Right atrium auricular region (tissue), 2 donors: ENCODE measurements at regions not wholly inside any gene's neighbourhood (a gene's known extent, or its start where the extent isn't known, plus 50 kb on each side); places are given as distances from the start of the nearest gene placed in this dataset.

ENCODE experiments used
- DNase-seq: peaks from one replicate; pipeline ENCODE4 v3.0.0-alpha.2; 2019; ENCODE audit warnings: low spot score
- H3K27ac ChIP-seq, 2 donors: fragments of 200-600 bp; sonication (generic); 1 replicate in 1 of 2; 2 replicates in 1 of 2; pipeline ENCODE4 v1.5.1; 2016 to 2019
- H3K27me3 ChIP-seq, 2 donors: fragments of 200-600 bp; sonication (generic); one replicate each; pipeline versions ENCODE4 v1.5.1 to v1.6.0; 2017 to 2019
- H3K36me3 ChIP-seq: fragments of 200-600 bp; sonication (generic); one replicate; pipeline ENCODE4 v1.5.1; 2016
- H3K4me1 ChIP-seq, 2 donors: fragments of 200-600 bp; sonication (generic); one replicate each; pipeline versions ENCODE4 v1.5.1 to v1.6.0; 2017 to 2019
- H3K4me3 ChIP-seq, 2 donors: fragments of 200-600 bp; sonication (generic); 1 replicate in 1 of 2; 2 replicates in 1 of 2; pipeline ENCODE4 v1.5.1; 2017 to 2019; ENCODE audit warnings: mild to moderate bottlenecking in 1 of 2, moderate library complexity in 1 of 2
- H3K9me3 ChIP-seq, 2 donors: fragments of 200-600 bp; sonication (generic); one replicate each; pipeline ENCODE4 v1.5.1; 2019
- TF ChIP-seq, protein P1 (sequence below), 2 donors: fragments of 200-600 bp; sonication (generic); IDR thresholded peaks; one replicate each; pipeline ENCODE4 v1.5.1; 2019; ENCODE audit warnings: antibody characterized with exemption in 2 of 2

DNA sequence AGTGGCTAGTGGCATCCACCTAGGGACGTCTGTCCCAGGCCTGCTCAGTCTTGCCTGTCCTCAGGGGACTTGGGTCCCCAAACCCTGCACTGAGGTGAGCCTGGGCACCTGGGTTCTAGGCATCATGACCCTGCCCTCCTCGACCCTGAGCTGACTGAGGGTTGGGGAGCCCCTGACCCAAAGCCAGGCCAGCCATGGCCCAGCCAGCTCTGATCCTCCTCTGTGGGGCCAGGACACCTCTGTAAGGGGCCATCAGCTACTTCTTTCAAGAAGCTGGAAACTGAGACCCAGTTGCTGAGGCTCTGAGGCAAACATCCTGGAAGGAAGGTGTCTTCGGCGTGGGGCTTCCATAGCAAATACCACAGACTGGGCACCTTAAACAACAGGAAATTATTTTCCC, 329.3 kb downstream of the QKI start:
- DNase-seq = no peak
- Histone ChIP-seq H3K9me3 (no peaks in the 10 kb centered on the region), H3K36me3 (no peaks in the 10 kb centered on the region), H3K4me1 (peaks cover 0 to 41% of the 10 kb centered on the region in 2 donors), H3K4me3 (no peak overlapping the region), H3K27ac (no peak overlapping the region), H3K27me3 (no peaks in the 10 kb centered on the region)
- TF ChIP-seq, protein P1, sequence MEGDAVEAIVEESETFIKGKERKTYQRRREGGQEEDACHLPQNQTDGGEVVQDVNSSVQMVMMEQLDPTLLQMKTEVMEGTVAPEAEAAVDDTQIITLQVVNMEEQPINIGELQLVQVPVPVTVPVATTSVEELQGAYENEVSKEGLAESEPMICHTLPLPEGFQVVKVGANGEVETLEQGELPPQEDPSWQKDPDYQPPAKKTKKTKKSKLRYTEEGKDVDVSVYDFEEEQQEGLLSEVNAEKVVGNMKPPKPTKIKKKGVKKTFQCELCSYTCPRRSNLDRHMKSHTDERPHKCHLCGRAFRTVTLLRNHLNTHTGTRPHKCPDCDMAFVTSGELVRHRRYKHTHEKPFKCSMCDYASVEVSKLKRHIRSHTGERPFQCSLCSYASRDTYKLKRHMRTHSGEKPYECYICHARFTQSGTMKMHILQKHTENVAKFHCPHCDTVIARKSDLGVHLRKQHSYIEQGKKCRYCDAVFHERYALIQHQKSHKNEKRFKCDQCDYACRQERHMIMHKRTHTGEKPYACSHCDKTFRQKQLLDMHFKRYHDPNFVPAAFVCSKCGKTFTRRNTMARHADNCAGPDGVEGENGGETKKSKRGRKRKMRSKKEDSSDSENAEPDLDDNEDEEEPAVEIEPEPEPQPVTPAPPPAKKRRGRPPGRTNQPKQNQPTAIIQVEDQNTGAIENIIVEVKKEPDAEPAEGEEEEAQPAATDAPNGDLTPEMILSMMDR (IDR thresholded peaks at IDR 0.05) = no peak

DNA sequence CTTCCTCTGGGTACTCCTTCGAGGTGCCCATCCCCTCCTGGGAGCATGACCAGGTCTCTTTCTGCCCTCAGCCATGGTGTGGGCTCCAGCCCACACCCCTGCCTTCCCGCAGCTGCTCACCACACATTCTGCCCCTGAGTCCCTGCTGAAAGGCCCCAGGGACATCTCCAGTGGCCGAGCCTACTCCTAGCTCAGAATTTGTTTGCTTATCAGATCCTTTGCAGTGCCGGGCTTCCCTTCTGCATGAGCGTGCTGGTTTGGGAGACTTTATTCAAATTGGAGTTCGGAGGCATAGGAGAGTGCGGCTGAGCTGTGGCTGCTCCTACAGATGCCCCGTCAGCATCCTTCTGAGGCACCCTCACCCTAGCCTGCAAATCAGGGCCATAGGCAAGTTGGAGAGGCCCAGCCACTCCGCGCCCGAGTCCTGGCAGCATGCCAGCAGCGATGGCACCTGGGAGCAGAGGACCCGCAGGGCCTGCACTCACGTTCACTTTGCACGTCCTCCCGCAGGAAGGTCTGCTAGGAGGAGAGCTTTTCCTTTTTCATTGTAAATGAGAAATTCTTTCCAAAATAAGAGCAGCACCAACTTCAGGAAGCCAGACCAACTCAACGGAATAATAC, 327.3 kb downstream of the QKI start:
- TF ChIP-seq, protein P1 (IDR thresholded peaks at IDR 0.05) = no peak
- H3K36me3 ChIP-seq = no peaks in the 10 kb centered on the region
- H3K27ac ChIP-seq = no peak overlapping the region
- peaks cover 0 to 35% of the 10 kb centered on the region in 2 donors for H3K4me1 ChIP-seq
- H3K9me3 ChIP-seq = no peaks in the 10 kb centered on the region
- DNase-seq = no peak
- H3K27me3 ChIP-seq = no peaks in the 10 kb centered on the region
- H3K4me3 ChIP-seq = no peak overlapping the region

DNA sequence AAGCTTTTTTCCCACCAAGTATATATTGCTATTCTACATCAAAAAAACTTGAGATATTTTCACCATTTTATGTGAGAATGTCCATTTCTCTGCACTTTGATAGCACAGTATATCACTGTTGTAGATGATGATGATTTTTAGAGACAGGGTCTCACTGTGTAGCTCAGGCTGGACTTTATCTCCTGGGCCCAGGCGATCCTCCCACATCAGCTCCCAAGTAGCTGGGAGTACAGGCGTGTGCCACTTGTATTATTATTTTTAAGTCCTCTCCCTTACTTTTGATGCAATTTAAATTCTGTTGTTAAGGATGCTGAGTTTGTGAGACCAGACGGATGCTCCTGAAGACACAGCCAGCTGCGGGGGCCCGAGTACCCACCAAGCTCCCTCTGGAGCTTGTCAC, 326.8 kb downstream of the QKI start:
- Histone ChIP-seq H3K4me1 (peaks cover 0 to 35% of the 10 kb centered on the region in 2 donors), H3K9me3 (no peaks in the 10 kb centered on the region), H3K27ac (no peak overlapping the region), H3K36me3 (no peaks in the 10 kb centered on the region), H3K27me3 (no peaks in the 10 kb centered on the region), H3K4me3 (no peak overlapping the region)
- TF ChIP-seq, protein P1 (IDR thresholded peaks at IDR 0.05) = no peak
- no peak for DNase-seq

DNA sequence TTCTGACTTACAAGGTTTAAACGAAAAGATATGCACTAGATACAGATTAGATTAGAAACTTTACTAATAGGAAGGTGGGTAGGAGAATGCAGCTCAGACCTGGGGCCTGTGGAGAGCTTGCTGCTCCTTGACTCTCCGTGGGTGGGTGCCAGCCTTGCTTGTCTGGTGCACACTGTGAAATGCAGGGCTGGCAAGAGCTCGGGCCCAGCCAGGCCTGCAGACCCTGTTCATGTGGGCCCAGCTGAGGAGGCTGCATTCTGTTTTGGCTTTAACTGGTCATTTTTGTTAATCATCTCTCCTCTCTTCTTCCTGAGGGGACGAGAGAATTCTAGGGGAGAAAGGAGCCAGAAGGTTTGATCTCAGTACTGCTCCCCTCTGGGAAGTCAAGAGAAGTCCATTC, 325.4 kb downstream of the QKI start:
- TF ChIP-seq, protein P1 (IDR thresholded peaks at IDR 0.05) = no peak
- H3K4me3 ChIP-seq = no peak overlapping the region
- DNase-seq = no peak
- H3K27me3 ChIP-seq = no peaks in the 10 kb centered on the region
- H3K9me3 ChIP-seq = no peaks in the 10 kb centered on the region
- H3K36me3 ChIP-seq = no peaks in the 10 kb centered on the region
- H3K4me1 ChIP-seq = peaks cover 0 to 23% of the 10 kb centered on the region in 2 donors
- H3K27ac ChIP-seq = no peak overlapping the region

DNA sequence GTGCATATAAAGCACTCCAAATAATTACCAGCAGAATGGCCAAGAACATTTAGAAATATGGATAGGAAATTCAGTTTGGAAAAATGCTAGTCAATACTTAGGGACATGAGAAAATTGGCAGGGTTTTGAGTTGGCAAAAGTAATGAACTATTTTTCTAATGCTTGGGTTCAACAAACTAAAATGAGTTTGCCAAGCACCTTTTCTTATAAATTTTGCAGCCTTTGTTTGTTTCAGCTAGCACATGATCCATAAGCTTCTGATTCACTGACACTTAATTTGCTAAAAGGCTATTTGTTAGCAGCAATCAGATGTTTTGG, 324.8 kb downstream of the QKI start:
- DNase-seq = no peak
- Histone ChIP-seq H3K36me3 (no peaks in the 10 kb centered on the region), H3K4me1 (peaks cover 0 to 17% of the 10 kb centered on the region in 2 donors), H3K27ac (no peak overlapping the region), H3K27me3 (no peaks in the 10 kb centered on the region), H3K4me3 (no peak overlapping the region), H3K9me3 (no peaks in the 10 kb centered on the region)
- TF ChIP-seq, protein P1 (IDR thresholded peaks at IDR 0.05) = no peak

DNA sequence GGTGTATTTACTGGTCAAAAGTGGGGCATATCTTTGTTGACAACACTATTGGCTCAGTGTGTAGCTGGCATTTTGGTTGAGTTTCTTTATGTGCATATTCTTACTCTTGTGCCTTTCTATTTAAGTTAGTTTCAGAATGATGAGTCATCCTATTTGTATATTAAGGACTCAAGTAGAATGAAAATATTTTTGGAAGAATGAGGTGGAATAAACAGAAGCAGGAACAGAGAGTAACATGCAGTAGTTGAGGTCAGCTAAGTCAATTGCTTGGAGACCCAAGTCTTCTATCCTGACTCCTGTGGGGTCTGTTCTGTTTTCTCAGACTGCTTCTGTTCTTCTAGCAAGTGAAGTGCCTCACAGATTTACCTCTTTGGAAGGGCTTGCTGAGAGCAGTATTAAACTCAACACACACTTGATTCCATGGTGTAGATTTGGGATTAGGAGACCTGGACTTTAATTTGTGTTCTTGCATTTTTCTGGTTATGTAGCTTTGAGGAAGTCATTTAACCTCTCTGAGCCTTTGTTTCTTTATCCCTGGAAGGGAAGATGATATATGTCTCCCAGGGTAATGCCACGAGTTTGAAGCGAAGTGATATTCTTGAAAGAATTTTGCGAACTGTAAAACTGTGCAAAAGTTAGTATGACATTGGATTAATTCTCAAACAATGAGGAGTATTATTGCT, 324.3 kb downstream of the QKI start:
- H3K4me3 ChIP-seq = no peak overlapping the region
- TF ChIP-seq, protein P1 (IDR thresholded peaks at IDR 0.05) = no peak
- DNase-seq = no peak
- H3K4me1 ChIP-seq = peaks cover 0 to 15% of the 10 kb centered on the region in 2 donors
- no peaks in the 10 kb centered on the region for H3K36me3 ChIP-seq
- no peaks in the 10 kb centered on the region for H3K27me3 ChIP-seq
- no peak overlapping the region for H3K27ac ChIP-seq
- H3K9me3 ChIP-seq = no peaks in the 10 kb centered on the region
